MCF 10A (cell line): ENCODE measurements at regions not wholly inside any gene's neighbourhood (a gene's known extent, or its start where the extent isn't known, plus 50 kb on each side); places are given as distances from the start of the nearest gene placed in this dataset.

Source experiments
- BruUV-seq: library from RNA; stranded (reverse); fragments of 400-500 nt; replicated peaks from 2 replicates; lab custom pipeline; 2021; lab: Mats Ljungman, UMichigan
- CTCF ChIA-PET: fragments of 300-600 bp; sonication (Branson Sonifier 250); formaldehyde crosslinking; extraction: SDS; loops from one replicate; lab custom pipeline; 2021; ENCODE audit warnings: antibody characterized with exemption, inconsistent platforms; lab: Yijun Ruan, JAX
- POLR2A ChIA-PET: fragments of 300-600, 350-650 bp; sonication (Branson Sonifier 250); formaldehyde crosslinking; extraction: SDS; loops from one replicate; lab custom pipeline; 2020; ENCODE audit warnings: antibody characterized with exemption, inconsistent platforms; lab: Yijun Ruan, JAX
- DNase-seq: peaks from one replicate; pipeline ENCODE4 v3.0.0-alpha.2; 2018; ENCODE audit not compliant: unreplicated experiment
- H3K27ac Mint-ChIP-seq: one replicate; pipeline ENCODE4 v1.8.0; 2022; ENCODE audit warnings: mild to moderate bottlenecking, low read depth, mixed read lengths; ENCODE audit not compliant: unreplicated experiment
- H3K27me3 Mint-ChIP-seq: one replicate; pipeline ENCODE4 v1.8.0; 2022; ENCODE audit warnings: mixed read lengths; ENCODE audit not compliant: insufficient read depth, unreplicated experiment
- H3K36me3 Mint-ChIP-seq: one replicate; pipeline ENCODE4 v1.8.0; 2022; ENCODE audit warnings: mild to moderate bottlenecking, moderate library complexity, mixed read lengths; ENCODE audit not compliant: insufficient read depth, unreplicated experiment
- H3K4me1 Mint-ChIP-seq: one replicate; pipeline ENCODE4 v1.8.0; 2022; ENCODE audit warnings: mixed read lengths; ENCODE audit not compliant: insufficient read depth, unreplicated experiment
- H3K4me3 Mint-ChIP-seq: one replicate; pipeline ENCODE4 v1.8.0; 2022; ENCODE audit warnings: mild to moderate bottlenecking, moderate library complexity, mixed read lengths; ENCODE audit not compliant: unreplicated experiment
- H3K9me3 Mint-ChIP-seq: one replicate; pipeline ENCODE4 v1.8.0; 2022; ENCODE audit warnings: mixed read lengths; ENCODE audit not compliant: unreplicated experiment
- CTCF ChIP-seq: fragments of 200-600 bp; IDR thresholded peaks from one replicate; pipeline ENCODE4 v1.8.0; 2022; ENCODE audit warnings: antibody characterized with exemption, mild to moderate bottlenecking; ENCODE audit not compliant: unreplicated experiment
- intact Hi-C: fragments of 100-400 bp; cut with micrococcal nuclease; formaldehyde crosslinking; loops from 2 replicates; pipeline ENCODE4 v1.14.1; 2022

- no peak for TF ChIP-seq CTCF
- Mint-ChIP-seq H3K4me3 (no peak overlapping the region), H3K36me3 (no peaks in the 10 kb centered on the region), H3K9me3 (peaks cover 21% of the 10 kb centered on the region), H3K27me3 (no peaks in the 10 kb centered on the region), H3K27ac (no peak overlapping the region), H3K4me1 (no peaks in the 10 kb centered on the region)
- intact Hi-C loops, result no loop called here
- ChIA-PET POLR2A (no interaction called here), CTCF (interaction anchor here (0.6 kb wide), 1 partner anchor 925 kb away, joined by 3 read pairs; no protein-coding TSS in a partner anchor)
- DNase-seq, result no peak
- BruUV-seq, result no TSS peak
These were observed 354.0 kb downstream of the HS3ST1 start for GRCh38 chr4:11074581-11075241.

GRCh38 chr4:11073621-11074051 is 355.1 kb downstream of the HS3ST1 start:
- POLR2A ChIA-PET, result interaction anchor here (0.6 kb wide), 1 partner anchor 351 kb away, joined by 3 read pairs; no protein-coding TSS in a partner anchor
- Mint-ChIP-seq H3K27me3 (no peaks in the 10 kb centered on the region), H3K36me3 (no peaks in the 10 kb centered on the region), H3K4me1 (no peaks in the 10 kb centered on the region), H3K27ac (no peak overlapping the region), H3K4me3 (no peak overlapping the region), H3K9me3 (peaks cover 22% of the 10 kb centered on the region)
- no TSS peak for BruUV-seq
- DNase-seq, result peak; percentile 75
- no peak for TF ChIP-seq CTCF
- intact Hi-C loops, result no loop called here
- CTCF ChIA-PET, result no interaction called here

GRCh38 chr4:11072999-11073398 is 355.7 kb downstream of the HS3ST1 start:
- intact Hi-C loops, result no loop called here
- POLR2A ChIA-PET, result interaction anchor here (0.6 kb wide), 1 partner anchor 351 kb away, joined by 3 read pairs; no protein-coding TSS in a partner anchor
- DNase-seq, result no peak
- H3K9me3 Mint-ChIP-seq, result peaks cover 25% of the 10 kb centered on the region
- no peaks in the 10 kb centered on the region for H3K4me1 Mint-ChIP-seq
- CTCF ChIA-PET, result no interaction called here
- BruUV-seq, result no TSS peak
- H3K36me3 Mint-ChIP-seq, result no peaks in the 10 kb centered on the region
- no peak overlapping the region for H3K4me3 Mint-ChIP-seq
- no peak overlapping the region for H3K27ac Mint-ChIP-seq
- H3K27me3 Mint-ChIP-seq, result no peaks in the 10 kb centered on the region
- no peak for TF ChIP-seq CTCF

GRCh38 chr4:11072463-11072862 is 356.2 kb downstream of the HS3ST1 start:
- POLR2A ChIA-PET, result no interaction called here

More at GRCh38 chr4:11072463-11072862, 356.2 kb downstream of the HS3ST1 start:
- Mint-ChIP-seq H3K4me1 (no peaks in the 10 kb centered on the region), H3K4me3 (no peak overlapping the region), H3K27me3 (no peaks in the 10 kb centered on the region), H3K36me3 (no peaks in the 10 kb centered on the region), H3K9me3 (peaks cover 30% of the 10 kb centered on the region), H3K27ac (no peak overlapping the region)
- DNase-seq, result no peak
- BruUV-seq, result no TSS peak
- intact Hi-C loops, result no loop called here
- CTCF ChIA-PET, result no interaction called here
- TF ChIP-seq CTCF, result no peak
